D721Med (cell line): ENCODE measurements at regions not wholly inside any gene's neighbourhood (a gene's known extent, or its start where the extent isn't known, plus 50 kb on each side); places are given as distances from the start of the nearest gene placed in this dataset.

Experiments used
- DNase-seq: peaks from one replicate; pipeline ENCODE4 v3.0.0; 2011; ENCODE audit warnings: low spot score; ENCODE audit not compliant: insufficient read length
- FAIRE-seq: peaks from 2 replicates; lab custom pipeline; 2011; peaks lifted over from hg19 to GRCh38; lab: Jason Lieb, UNC
- TF ChIP-seq, protein P1 (sequence below): IDR thresholded peaks from 2 replicates; pipeline ENCODE4 v1.5.1; 2012; ENCODE audit warnings: mild to moderate bottlenecking, control low read depth; ENCODE audit not compliant: insufficient read depth; ENCODE audit errors: missing control alignments

DNA sequence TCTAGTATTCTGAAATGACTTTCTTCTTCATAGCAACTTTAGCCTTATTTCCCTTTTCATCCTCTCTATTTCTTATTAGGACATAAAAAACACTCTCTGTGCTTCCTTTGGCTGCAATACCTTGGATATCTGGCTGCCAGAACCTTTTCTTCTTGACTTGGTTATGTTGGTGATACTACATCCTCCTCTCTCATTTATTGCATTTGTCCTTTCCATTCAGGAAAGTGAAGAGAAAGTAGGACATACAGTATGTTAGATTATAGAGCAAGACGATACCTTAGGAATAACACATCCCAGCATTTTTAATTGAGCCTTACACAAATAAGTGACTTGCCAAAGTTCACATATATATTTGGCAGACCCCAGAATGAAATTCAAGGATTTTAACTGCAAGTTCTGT, 210.1 kb upstream of the PPP1R3A start:
- FAIRE-seq (no peak), DNase-seq (no peak)
- TF ChIP-seq, protein P1, sequence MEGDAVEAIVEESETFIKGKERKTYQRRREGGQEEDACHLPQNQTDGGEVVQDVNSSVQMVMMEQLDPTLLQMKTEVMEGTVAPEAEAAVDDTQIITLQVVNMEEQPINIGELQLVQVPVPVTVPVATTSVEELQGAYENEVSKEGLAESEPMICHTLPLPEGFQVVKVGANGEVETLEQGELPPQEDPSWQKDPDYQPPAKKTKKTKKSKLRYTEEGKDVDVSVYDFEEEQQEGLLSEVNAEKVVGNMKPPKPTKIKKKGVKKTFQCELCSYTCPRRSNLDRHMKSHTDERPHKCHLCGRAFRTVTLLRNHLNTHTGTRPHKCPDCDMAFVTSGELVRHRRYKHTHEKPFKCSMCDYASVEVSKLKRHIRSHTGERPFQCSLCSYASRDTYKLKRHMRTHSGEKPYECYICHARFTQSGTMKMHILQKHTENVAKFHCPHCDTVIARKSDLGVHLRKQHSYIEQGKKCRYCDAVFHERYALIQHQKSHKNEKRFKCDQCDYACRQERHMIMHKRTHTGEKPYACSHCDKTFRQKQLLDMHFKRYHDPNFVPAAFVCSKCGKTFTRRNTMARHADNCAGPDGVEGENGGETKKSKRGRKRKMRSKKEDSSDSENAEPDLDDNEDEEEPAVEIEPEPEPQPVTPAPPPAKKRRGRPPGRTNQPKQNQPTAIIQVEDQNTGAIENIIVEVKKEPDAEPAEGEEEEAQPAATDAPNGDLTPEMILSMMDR: no peak

- DNase-seq (no peak), FAIRE-seq (no peak)
- TF ChIP-seq, protein P1: no peak
These were observed 207.3 kb upstream of the PPP1R3A start for GRCh38 chr7:114126095-114126494.

DNA sequence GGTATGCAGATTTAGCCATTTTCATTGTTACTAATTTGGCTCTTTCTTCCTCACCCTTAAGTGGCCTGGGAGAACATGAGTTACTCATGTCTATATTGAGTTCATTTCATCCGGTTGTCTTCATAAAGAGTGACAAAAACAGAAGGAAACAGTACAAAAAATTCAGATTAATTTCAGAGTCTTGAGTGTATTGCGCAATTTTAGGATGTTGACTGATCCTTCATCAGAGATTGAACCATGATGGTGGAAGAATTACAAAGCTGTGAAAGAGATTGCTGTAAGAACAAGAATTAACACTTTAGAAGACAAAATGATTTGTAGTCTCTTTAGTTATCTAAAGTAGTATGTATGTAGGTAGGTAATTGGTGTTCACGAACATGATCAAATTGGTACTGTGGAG, 194.0 kb upstream of the PPP1R3A start:
- TF ChIP-seq, protein P1: no peak
- DNase-seq (no peak), FAIRE-seq (no peak)

DNA sequence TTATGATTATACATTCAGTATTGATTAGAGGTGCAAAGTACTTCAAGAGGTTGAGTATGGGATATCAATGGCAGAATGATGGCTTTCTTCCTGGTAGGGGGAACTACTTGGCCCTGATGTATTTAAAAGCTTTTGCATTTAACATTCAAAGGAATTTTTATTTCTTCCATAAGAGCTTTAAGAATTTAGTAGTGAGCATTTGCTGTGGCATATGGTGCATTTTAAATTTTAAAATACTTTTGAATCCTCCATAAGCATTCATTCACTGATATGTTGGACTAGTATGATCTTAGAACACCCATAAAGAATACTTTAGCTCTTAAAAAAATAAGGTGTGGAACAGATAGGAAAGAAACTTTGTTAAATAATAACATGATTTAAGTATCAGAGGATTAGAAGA, 191.9 kb upstream of the PPP1R3A start:
- FAIRE-seq: no peak
- TF ChIP-seq, protein P1: no peak
- no peak for DNase-seq

- FAIRE-seq: no peak
- no peak for DNase-seq
- TF ChIP-seq, protein P1: no peak
These were observed 190.9 kb upstream of the PPP1R3A start for GRCh38 chr7:114109721-114110120.

- TF ChIP-seq, protein P1: no peak
- FAIRE-seq (no peak), DNase-seq (no peak)
These were observed 190.5 kb upstream of the PPP1R3A start for GRCh38 chr7:114109304-114109703.

DNA sequence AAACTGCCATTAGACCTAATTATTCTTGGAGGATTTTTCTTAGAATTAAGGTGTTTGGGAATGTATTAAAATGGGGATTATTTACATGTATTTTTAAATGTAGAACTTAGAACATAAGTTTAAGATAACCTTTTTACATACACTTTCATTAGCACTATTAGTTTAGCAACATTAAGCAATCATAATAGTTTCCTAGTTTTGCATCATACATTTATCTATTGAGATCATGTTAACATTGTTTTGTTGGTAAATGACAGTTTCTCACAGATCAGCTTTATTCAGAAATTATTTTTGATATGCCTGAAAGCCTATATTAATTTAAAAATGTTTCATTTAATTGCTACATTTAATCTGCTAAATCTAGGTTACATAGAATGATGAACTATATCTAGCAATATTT, 189.7 kb upstream of the PPP1R3A start:
- DNase-seq (no peak), FAIRE-seq (no peak)
- TF ChIP-seq, protein P1: no peak
